ENCODE measurements at regions not wholly inside any gene's neighbourhood (a gene's known extent, or its start where the extent isn't known, plus 50 kb on each side); places are given as distances from the start of the nearest gene placed in this dataset.

- TF ChIP-seq EZH2 (IDR thresholded peaks at IDR 0.05) (no peak), POLR2AphosphoS5 (IDR thresholded peaks at IDR 0.05; ENCODE audit: borderline replicate concordance, low read depth, low read length) (no peak)
Measured at GRCh38 chr1:101122452-101123166, 97.0 kb upstream of the DPH5 start.

Data from SK-N-MC (cell line).